RWPE1 (cell line): ENCODE measurements at regions not wholly inside any gene's neighbourhood (a gene's known extent, or its start where the extent isn't known, plus 50 kb on each side); places are given as distances from the start of the nearest gene placed in this dataset.

Experiments used
- CTCF ChIA-PET: fragments of 350-600 bp; sonication (Branson Sonifier 250); formaldehyde crosslinking; extraction: SDS; loops from one replicate; lab custom pipeline; 2021; lab: Yijun Ruan, JAX
- POLR2A ChIA-PET: fragments of 400-600 bp; formaldehyde crosslinking; extraction: SDS; loops from one replicate; lab custom pipeline; 2020; ENCODE audit warnings: antibody characterized with exemption; ENCODE audit not compliant: low non-redundant PET; lab: Yijun Ruan, JAX
- DNase-seq: peaks from one replicate; pipeline ENCODE4 v3.0.0; 2012; ENCODE audit warnings: low spot score
- H3K27ac ChIP-seq: fragments of 450-650 bp; 2 replicates; pipeline ENCODE4 v1.5.1; 2017
- CTCF ChIP-seq: fragments of 450-650 bp; conservative IDR thresholded peaks from 2 replicates; pipeline ENCODE4 v1.5.1; 2017; ENCODE audit warnings: low read depth, mild to moderate bottlenecking

GRCh38 chr5:2196416-2196815, 313.7 kb upstream of the IRX4 start:
- POLR2A ChIA-PET, result no interaction called here
- H3K27ac ChIP-seq, result no peak overlapping the region
- CTCF ChIA-PET, result no interaction called here
- DNase-seq, result no peak
- TF ChIP-seq CTCF, result no peak

- no peak overlapping the region for H3K27ac ChIP-seq
- ChIA-PET CTCF (interaction anchor here (0.5 kb wide), 1 partner anchor 267 kb away, joined by 3 read pairs; no protein-coding TSS in a partner anchor), POLR2A (no interaction called here)
- no peak for TF ChIP-seq CTCF
- no peak for DNase-seq
These were observed 312.2 kb upstream of the IRX4 start for GRCh38 chr5:2194949-2195348.

GRCh38 chr5:2194236-2194555, 311.5 kb upstream of the IRX4 start:
- no peak for TF ChIP-seq CTCF
- POLR2A ChIA-PET, result no interaction called here
- H3K27ac ChIP-seq, result no peak overlapping the region
- CTCF ChIA-PET, result no interaction called here
- no peak for DNase-seq

- DNase-seq, result no peak
- TF ChIP-seq CTCF, result no peak
- CTCF ChIA-PET, result no interaction called here
- POLR2A ChIA-PET, result no interaction called here
- no peak overlapping the region for H3K27ac ChIP-seq
These were observed 311.0 kb upstream of the IRX4 start for GRCh38 chr5:2193542-2194235.

- no peak for TF ChIP-seq CTCF
- H3K27ac ChIP-seq, result no peak overlapping the region
- no peak for DNase-seq
- POLR2A ChIA-PET, result no interaction called here
- CTCF ChIA-PET, result no interaction called here
These were observed 310.4 kb upstream of the IRX4 start for GRCh38 chr5:2193142-2193541.

- H3K27ac ChIP-seq, result no peak overlapping the region
- CTCF ChIA-PET, result interaction anchor here (0.6 kb wide), 1 partner anchor 611 kb away, joined by 3 read pairs; no protein-coding TSS in a partner anchor
- POLR2A ChIA-PET, result no interaction called here
- DNase-seq, result no peak
- no peak for TF ChIP-seq CTCF
These were observed 309.8 kb upstream of the IRX4 start for GRCh38 chr5:2192496-2192895.
